OCI-LY3 (cell line): ENCODE measurements at regions not wholly inside any gene's neighbourhood (a gene's known extent, or its start where the extent isn't known, plus 50 kb on each side); places are given as distances from the start of the nearest gene placed in this dataset.

ENCODE experiments used
- H2AFZ ChIP-seq: fragments of 200-600, 300-600 bp; shearing (Covaris generic); 2 replicates; pipeline ENCODE4 v1.6.0; 2014; ENCODE audit warnings: antibody characterized with exemption, low read depth, low read length
- H3K27ac ChIP-seq: fragments of 200-600, 300-600 bp; sonication (generic); 2 replicates; pipeline ENCODE4 v1.5.1; 2014; ENCODE audit warnings: mild to moderate bottlenecking, low read length, moderate library complexity, mixed read lengths
- H3K27me3 ChIP-seq: fragments of 200-600, 300-600 bp; sonication (generic); 2 replicates; pipeline ENCODE4 v1.6.1; 2014; ENCODE audit warnings: low read depth, low read length, mixed read lengths
- H3K36me3 ChIP-seq: fragments of 200-600, 300-600 bp; sonication (generic); replicated peaks from 2 replicates; pipeline ENCODE3; 2014; ENCODE audit warnings: low read depth, low read length, mixed read lengths
- H3K4me1 ChIP-seq: fragments of 300-600, 200-600 bp; sonication (generic); 2 replicates; pipeline ENCODE4 v1.6.1; 2014; ENCODE audit warnings: low read length, mixed read lengths
- H3K4me2 ChIP-seq: fragments of 200-600, 300-600 bp; sonication (generic); 2 replicates; pipeline ENCODE4 v1.6.1; 2014; ENCODE audit warnings: low read length, mixed read lengths
- H3K4me3 ChIP-seq: fragments of 300-600, 200-600 bp; sonication (generic); 2 replicates; pipeline ENCODE4 v1.5.1; 2014; ENCODE audit warnings: antibody characterized with exemption, mild to moderate bottlenecking, low read length, moderate library complexity
- H3K79me2 ChIP-seq: fragments of 300-600, 200-600 bp; shearing (Covaris generic); 2 replicates; pipeline ENCODE4 v1.6.1; 2014; ENCODE audit warnings: mild to moderate bottlenecking, low read length, mixed read lengths
- H3K9ac ChIP-seq: fragments of 300-600, 200-600 bp; shearing (Covaris generic); 2 replicates; pipeline ENCODE4 v1.6.0; 2014; ENCODE audit warnings: mild to moderate bottlenecking, low read length, moderate library complexity
- H3K9me3 ChIP-seq: fragments of 200-600, 300-600 bp; shearing (Covaris generic); 2 replicates; pipeline ENCODE4 v1.6.1; 2014; ENCODE audit warnings: low read length, mixed read lengths; ENCODE audit not compliant: insufficient read depth
- H4K20me1 ChIP-seq: fragments of 200-600, 300-600 bp; sonication (generic); 2 replicates; pipeline ENCODE4 v1.6.1; 2016; ENCODE audit warnings: low read length, mixed read lengths; ENCODE audit not compliant: insufficient read depth
- CTCF ChIP-seq: fragments of 200-600, 300-600 bp; sonication (generic); IDR thresholded peaks from 2 replicates; pipeline ENCODE4 v1.5.1; 2014; ENCODE audit warnings: antibody characterized with exemption, low read length, low read depth
- EZH2phosphoT487 ChIP-seq: fragments of 200-600 bp; shearing (Covaris generic); IDR thresholded peaks from 2 replicates; pipeline ENCODE4 v1.6.1; 2018; ENCODE audit warnings: antibody characterized with exemption, mixed run types, low read depth

- Histone ChIP-seq H3K36me3 (no peaks in the 10 kb centered on the region), H3K9me3 (no peaks in the 10 kb centered on the region), H3K9ac (no peak overlapping the region)
These were observed 156.4 kb downstream of the OAT start for GRCh38 chr10:124262234-124262865.

GRCh38 chr10:124259139-124259825, 159.4 kb downstream of the OAT start:
- no peak for TF ChIP-seq EZH2phosphoT487
- TF ChIP-seq CTCF: peak; percentile 38
- Histone ChIP-seq H3K4me3 (no peak overlapping the region), H3K4me1 (no peaks in the 10 kb centered on the region), H3K9me3 (no peaks in the 10 kb centered on the region), H3K27me3 (peaks cover 5% of the 10 kb centered on the region; the same call in 1 of the 2 replicates), H2AFZ (no peak overlapping the region), H3K27ac (no peak overlapping the region), H3K36me3 (no peaks in the 10 kb centered on the region), H3K79me2 (no peaks in the 10 kb centered on the region), H3K9ac (no peak overlapping the region), H4K20me1 (no peaks in the 10 kb centered on the region), H3K4me2 (no peak overlapping the region)

More at GRCh38 chr10:124262234-124262865, 156.4 kb downstream of the OAT start:
- Histone ChIP-seq H3K27ac (no peak overlapping the region), H3K27me3 (0 out of 2 replicates have a peak, but pooled peaks cover 5% of the 10 kb centered on the region), H4K20me1 (no peaks in the 10 kb centered on the region), H3K4me2 (no peak overlapping the region), H3K79me2 (no peaks in the 10 kb centered on the region), H3K4me3 (no peak overlapping the region), H2AFZ (no peak overlapping the region), H3K4me1 (no peaks in the 10 kb centered on the region)
- no peak for TF ChIP-seq EZH2phosphoT487
- no peak for TF ChIP-seq CTCF

- Histone ChIP-seq H3K4me3 (no peak overlapping the region), H3K79me2 (no peaks in the 10 kb centered on the region), H2AFZ (no peak overlapping the region), H3K4me1 (no peaks in the 10 kb centered on the region), H3K9ac (no peak overlapping the region), H3K27me3 (peaks cover 8% of the 10 kb centered on the region), H3K9me3 (no peaks in the 10 kb centered on the region), H4K20me1 (no peaks in the 10 kb centered on the region), H3K36me3 (no peaks in the 10 kb centered on the region), H3K4me2 (no peak overlapping the region), H3K27ac (no peak overlapping the region)
- no peak for TF ChIP-seq EZH2phosphoT487
- TF ChIP-seq CTCF: no peak
These were observed 160.9 kb downstream of the OAT start for GRCh38 chr10:124257781-124258180.

DNA sequence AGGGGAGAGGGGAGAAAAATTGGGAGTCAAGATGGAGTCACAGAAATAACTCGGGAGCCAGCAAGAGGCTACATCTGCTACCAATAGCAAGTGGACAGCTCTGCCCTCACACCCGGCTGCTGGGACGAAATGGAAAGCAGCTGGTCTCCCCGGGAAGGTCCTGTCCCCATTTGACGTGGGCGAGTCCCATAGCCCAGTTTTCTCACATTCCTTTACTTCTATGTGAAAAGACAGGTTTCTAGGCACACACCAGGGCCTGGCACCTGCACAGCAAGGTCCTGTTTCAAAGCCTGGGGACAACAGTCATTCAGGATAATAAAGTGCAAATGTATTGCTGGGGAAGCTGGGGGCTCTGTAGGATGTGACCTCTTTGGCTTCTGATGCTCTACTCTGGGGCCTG, 162.6 kb downstream of the OAT start:
- Histone ChIP-seq H3K79me2 (no peaks in the 10 kb centered on the region), H3K36me3 (no peaks in the 10 kb centered on the region), H3K9ac (no peak overlapping the region), H3K4me1 (no peaks in the 10 kb centered on the region), H3K27ac (no peak overlapping the region), H3K4me2 (no peak overlapping the region), H3K27me3 (peaks cover 14% of the 10 kb centered on the region), H3K9me3 (no peaks in the 10 kb centered on the region), H3K4me3 (no peak overlapping the region), H4K20me1 (no peaks in the 10 kb centered on the region), H2AFZ (no peak overlapping the region)
- TF ChIP-seq EZH2phosphoT487: no peak
- TF ChIP-seq CTCF: no peak
